Mesothelial cell of epicardium (in vitro differentiated cells): ENCODE measurements at regions not wholly inside any gene's neighbourhood (a gene's known extent, or its start where the extent isn't known, plus 50 kb on each side); places are given as distances from the start of the nearest gene placed in this dataset.

ENCODE experiments used
- DNase-seq, 2 experiments: peaks; one replicate each; pipeline ENCODE4 v3.0.0; 2021; ENCODE audit warnings: low spot score in 2 of 2; ENCODE audit not compliant: unreplicated experiment in 2 of 2
- H3K27ac Mint-ChIP-seq: 2 replicates; pipeline ENCODE4 v1.8.0; 2021; ENCODE audit warnings: mixed read lengths
- H3K27me3 Mint-ChIP-seq: 2 replicates; pipeline ENCODE4 v1.8.0; 2021; ENCODE audit warnings: low read depth, mixed read lengths
- H3K36me3 Mint-ChIP-seq: 2 replicates; pipeline ENCODE4 v1.8.0; 2021; ENCODE audit warnings: mixed read lengths
- H3K4me1 Mint-ChIP-seq: 2 replicates; pipeline ENCODE4 v1.8.0; 2021; ENCODE audit warnings: mixed read lengths
- H3K4me3 Mint-ChIP-seq: 2 replicates; pipeline ENCODE4 v1.8.0; 2021; ENCODE audit warnings: mild to moderate bottlenecking, moderate library complexity, mixed read lengths
- H3K9me3 Mint-ChIP-seq: 2 replicates; pipeline ENCODE4 v1.8.0; 2021; ENCODE audit warnings: mixed read lengths
- TF ChIP-seq, protein P1 (sequence below): fragments of 200-600 bp; sonication (generic); IDR thresholded peaks from one replicate; pipeline ENCODE4 v1.5.0; 2021; ENCODE audit warnings: antibody characterized with exemption; ENCODE audit not compliant: unreplicated experiment

DNA sequence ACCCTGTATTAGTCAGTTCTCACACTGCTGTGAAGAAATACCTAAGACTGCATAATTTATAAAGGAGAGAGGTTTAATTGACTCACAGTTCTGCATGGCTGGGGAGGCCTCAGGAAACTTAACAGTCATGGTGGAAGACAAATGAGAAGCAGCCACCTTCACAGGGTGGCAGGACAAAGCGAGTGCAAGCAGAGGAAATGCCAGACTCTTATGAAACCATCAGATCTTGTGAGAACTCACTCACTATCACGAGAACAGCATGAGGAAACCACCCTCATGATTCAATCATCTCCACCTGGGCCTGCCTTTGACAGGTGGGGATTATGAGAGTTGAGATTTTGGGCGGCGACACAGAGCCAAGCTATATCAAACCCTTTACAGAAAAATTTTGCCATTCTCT is 722.4 kb downstream of the RAB28 start:
- H3K4me1 Mint-ChIP-seq: no peaks in the 10 kb centered on the region
- TF ChIP-seq, protein P1, sequence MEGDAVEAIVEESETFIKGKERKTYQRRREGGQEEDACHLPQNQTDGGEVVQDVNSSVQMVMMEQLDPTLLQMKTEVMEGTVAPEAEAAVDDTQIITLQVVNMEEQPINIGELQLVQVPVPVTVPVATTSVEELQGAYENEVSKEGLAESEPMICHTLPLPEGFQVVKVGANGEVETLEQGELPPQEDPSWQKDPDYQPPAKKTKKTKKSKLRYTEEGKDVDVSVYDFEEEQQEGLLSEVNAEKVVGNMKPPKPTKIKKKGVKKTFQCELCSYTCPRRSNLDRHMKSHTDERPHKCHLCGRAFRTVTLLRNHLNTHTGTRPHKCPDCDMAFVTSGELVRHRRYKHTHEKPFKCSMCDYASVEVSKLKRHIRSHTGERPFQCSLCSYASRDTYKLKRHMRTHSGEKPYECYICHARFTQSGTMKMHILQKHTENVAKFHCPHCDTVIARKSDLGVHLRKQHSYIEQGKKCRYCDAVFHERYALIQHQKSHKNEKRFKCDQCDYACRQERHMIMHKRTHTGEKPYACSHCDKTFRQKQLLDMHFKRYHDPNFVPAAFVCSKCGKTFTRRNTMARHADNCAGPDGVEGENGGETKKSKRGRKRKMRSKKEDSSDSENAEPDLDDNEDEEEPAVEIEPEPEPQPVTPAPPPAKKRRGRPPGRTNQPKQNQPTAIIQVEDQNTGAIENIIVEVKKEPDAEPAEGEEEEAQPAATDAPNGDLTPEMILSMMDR: no peak
- no peak overlapping the region for H3K27ac Mint-ChIP-seq
- DNase-seq: no peak
- H3K36me3 Mint-ChIP-seq: no peaks in the 10 kb centered on the region
- H3K9me3 Mint-ChIP-seq: peaks cover 4% of the 10 kb centered on the region
- no peak overlapping the region for H3K4me3 Mint-ChIP-seq
- no peaks in the 10 kb centered on the region for H3K27me3 Mint-ChIP-seq

DNA sequence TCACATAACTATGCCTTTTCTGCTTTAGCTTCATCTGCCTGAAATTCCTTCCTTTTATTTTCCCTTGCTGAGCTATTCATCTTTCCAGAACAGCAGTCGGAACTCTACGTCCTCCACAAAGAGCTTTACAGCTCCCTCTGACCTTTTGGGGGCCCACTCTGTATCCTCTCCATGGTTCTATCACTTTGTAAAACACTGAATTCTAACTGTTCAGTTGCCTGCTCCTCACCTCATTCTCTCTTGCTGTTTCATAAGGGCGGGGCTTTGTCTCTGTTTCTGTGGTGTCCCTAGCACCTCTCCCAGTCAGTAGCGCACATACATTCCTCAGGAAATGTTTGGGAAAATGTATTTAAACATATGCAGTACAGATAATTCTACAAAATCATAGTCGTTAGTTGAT is 737.0 kb downstream of the RAB28 start:
- no peak for DNase-seq
- no peaks in the 10 kb centered on the region for H3K4me1 Mint-ChIP-seq
- no peaks in the 10 kb centered on the region for H3K36me3 Mint-ChIP-seq
- H3K4me3 Mint-ChIP-seq: no peak overlapping the region
- H3K27me3 Mint-ChIP-seq: peaks cover 5% of the 10 kb centered on the region
- no peak overlapping the region for H3K27ac Mint-ChIP-seq
- TF ChIP-seq, protein P1: no peak
- peaks cover 3% of the 10 kb centered on the region for H3K9me3 Mint-ChIP-seq

DNA sequence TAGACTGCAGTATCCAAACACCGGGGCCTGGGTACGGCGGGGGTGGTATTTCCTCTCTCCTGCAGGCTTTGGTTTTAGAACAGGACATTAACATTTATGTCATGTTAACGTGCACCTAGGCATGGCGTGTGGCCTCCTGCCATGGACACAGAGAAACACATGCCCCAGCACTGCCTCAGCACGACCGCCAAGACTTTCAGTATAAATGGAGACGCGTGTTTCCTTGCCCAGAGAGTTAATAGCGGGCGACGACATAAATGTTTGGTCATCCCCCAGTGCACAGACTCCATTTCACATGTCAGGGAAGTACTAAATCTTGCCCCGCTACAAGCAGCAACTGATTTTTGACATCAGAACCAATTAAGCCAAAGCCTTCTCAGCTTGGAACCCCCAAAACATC is 737.9 kb downstream of the RAB28 start:
- H3K27ac Mint-ChIP-seq: no peak overlapping the region
- H3K27me3 Mint-ChIP-seq: peaks cover 5% of the 10 kb centered on the region
- no peaks in the 10 kb centered on the region for H3K36me3 Mint-ChIP-seq
- no peak overlapping the region for H3K4me3 Mint-ChIP-seq
- H3K4me1 Mint-ChIP-seq: no peaks in the 10 kb centered on the region
- DNase-seq: no peak
- H3K9me3 Mint-ChIP-seq: no peaks in the 10 kb centered on the region
- TF ChIP-seq, protein P1: no peak

DNA sequence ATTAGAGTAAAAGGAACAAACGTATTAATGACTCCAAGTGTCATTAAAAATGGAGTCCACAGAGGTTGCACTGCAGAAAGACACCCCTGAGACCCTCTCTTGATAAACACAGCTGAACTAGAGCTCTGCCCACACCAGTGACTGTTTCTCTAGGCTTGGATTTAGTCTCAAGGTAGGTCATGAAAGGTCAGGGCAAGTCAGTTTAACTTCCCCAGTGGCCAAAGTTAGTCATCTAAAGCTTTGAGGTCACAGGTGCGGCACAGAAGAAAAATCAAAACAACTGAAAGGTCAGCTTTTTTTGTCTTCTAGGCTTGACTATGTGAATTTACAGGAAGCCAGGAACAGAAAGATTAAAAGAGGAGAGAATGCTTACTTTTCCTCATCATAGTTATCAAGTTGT is 749.6 kb downstream of the RAB28 start:
- DNase-seq: no peak
- Mint-ChIP-seq H3K27me3 (peaks cover 30% of the 10 kb centered on the region), H3K36me3 (no peaks in the 10 kb centered on the region), H3K27ac (no peak overlapping the region), H3K9me3 (no peaks in the 10 kb centered on the region), H3K4me3 (no peak overlapping the region), H3K4me1 (no peaks in the 10 kb centered on the region)
- TF ChIP-seq, protein P1: no peak

DNA sequence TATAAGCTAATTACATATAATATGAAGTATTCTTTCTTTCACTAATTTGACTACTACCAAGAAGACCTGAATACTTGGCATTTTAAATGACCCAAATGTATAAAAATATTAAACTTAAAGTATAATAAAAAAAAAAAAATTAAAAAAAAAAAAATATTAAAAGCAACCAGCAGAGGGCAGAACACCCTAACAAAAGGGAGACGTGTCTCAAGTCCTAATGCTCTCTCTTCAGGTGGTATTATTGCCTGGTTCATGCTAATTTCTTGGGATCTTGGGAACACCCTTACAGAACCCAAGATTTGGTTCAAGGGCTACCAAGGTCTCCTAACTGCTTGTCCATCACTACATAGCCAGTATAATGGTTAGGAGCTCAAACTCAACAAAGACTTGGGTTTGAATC is 754.8 kb downstream of the RAB28 start:
- H3K9me3 Mint-ChIP-seq: no peaks in the 10 kb centered on the region
- H3K27me3 Mint-ChIP-seq: peaks cover 35% of the 10 kb centered on the region
- peaks cover 3% of the 10 kb centered on the region for H3K4me1 Mint-ChIP-seq
- H3K27ac Mint-ChIP-seq: no peak overlapping the region
- TF ChIP-seq, protein P1: peak; percentile 86
- no peaks in the 10 kb centered on the region for H3K36me3 Mint-ChIP-seq
- no peak overlapping the region for H3K4me3 Mint-ChIP-seq
- no peak for DNase-seq

DNA sequence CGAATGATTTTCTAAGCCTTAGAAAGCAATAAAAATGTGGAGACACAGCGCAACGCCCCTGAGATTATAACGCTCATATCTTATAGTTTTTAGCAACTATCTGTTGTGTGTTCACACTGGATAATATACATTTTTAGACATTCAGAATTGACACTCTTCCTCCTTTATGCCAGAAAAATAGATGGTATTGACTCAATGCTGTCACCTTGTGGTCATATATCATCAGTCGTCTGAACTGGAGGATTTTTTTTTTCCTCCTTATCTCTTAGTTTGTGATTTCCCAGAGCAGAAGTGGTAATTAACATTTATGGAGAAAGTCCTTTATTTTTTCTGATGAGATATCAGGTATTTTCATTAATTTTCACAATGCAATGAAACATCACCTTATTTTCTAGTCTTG is 759.6 kb downstream of the RAB28 start:
- H3K4me3 Mint-ChIP-seq: peak overlapping the region; percentile 22
- no peak overlapping the region for H3K27ac Mint-ChIP-seq
- no peaks in the 10 kb centered on the region for H3K9me3 Mint-ChIP-seq
- H3K27me3 Mint-ChIP-seq: peaks cover 13% of the 10 kb centered on the region
- TF ChIP-seq, protein P1: peak; percentile 43
- no peak for DNase-seq
- H3K36me3 Mint-ChIP-seq: no peaks in the 10 kb centered on the region
- peaks cover 7% of the 10 kb centered on the region for H3K4me1 Mint-ChIP-seq
